CD4-positive, alpha-beta T cell treated with Interleukin-4 for 1 hour (primary cell): ENCODE measurements at regions not wholly inside any gene's neighbourhood (a gene's known extent, or its start where the extent isn't known, plus 50 kb on each side); places are given as distances from the start of the nearest gene placed in this dataset.

Source experiments
- DNase-seq, 2 donors: peaks; one replicate each; pipeline ENCODE4 v3.0.0-alpha.2; 2020 to 2022

GRCh38 chr7:17523813-17524739 is 225.6 kb downstream of the AHR start:
- DNase-seq = no peak

- DNase-seq = no peak
Measured at GRCh38 chr7:17524746-17525145, 226.3 kb downstream of the AHR start.

GRCh38 chr7:17526621-17527020 is 228.2 kb downstream of the AHR start:
- DNase-seq = no peak

- DNase-seq = no peak
Measured at GRCh38 chr7:17528636-17529035, 230.2 kb downstream of the AHR start.

DNA sequence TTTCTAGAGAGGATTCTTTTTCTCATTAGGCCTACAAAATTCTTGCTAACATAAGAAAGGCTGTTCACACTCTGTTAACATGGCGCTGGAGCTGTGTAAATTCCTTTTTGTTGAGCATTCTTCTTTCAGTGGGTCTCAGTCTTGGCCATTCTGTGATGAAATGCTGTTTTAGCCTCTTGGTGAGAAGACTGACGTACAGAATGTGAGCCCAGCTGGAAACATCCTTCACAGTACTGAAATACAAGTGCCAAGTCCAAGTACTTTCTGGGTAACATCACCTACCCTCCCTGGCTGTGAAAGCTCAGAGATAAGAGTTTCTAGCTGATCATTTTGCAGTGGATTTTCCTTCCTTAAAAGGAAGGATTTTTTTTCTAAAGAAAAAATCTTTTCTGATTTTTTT is 231.8 kb downstream of the AHR start:
- no peak for DNase-seq

DNA sequence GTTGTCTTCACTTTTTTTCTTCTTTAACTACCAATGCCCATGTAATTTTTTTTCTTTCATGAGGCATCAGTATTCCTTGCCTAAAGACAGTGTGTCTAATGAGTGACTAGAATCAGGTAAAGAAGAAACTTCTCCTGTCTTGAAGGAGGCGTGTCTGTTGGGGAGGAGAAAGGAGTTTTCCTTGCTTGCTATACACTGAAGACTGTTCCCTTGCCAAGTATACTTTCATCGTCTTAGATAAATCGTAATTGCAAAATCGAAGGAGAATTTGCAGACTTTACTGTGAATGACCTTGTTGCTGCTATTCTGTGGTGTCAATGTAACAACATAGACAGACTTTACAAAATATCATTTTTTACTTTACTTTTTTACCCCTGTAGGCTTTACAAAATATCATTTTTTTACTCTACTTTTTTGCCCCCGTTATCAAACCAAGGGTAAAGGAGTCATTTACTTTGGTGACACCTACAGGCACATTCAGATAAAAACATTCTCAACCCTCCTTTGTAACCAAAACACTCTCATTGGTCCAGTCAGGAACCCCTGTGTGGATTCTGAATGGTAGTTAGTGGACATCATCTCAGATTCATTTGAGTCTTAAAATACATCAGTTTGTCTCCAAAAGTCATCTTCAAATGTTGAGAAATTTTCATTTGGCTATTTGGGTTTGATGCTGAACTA is 232.4 kb downstream of the AHR start:
- DNase-seq = peak in 1 of 2 donors; percentile 14

GRCh38 chr7:17532861-17533404 is 234.5 kb downstream of the AHR start:
- DNase-seq = no peak

GRCh38 chr7:17534348-17534747 is 235.9 kb downstream of the AHR start:
- no peak for DNase-seq

DNA sequence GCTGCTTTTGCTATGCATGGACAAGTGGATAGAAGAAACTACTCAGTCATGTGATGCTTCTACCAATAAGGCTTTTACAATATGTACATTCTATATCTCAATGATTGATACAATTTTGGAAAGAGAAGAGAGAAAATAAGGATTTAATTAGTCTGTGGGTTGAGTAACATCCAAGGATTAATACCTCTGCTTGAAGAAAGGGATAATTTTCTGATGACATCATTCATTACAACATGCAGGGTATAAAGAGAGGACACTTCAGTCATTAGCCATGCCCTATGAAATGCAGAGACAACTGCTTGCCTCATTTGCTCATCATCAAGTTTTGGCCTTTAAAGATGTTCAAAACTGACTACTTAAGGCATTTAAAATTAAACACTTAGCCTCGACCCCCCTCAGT is 237.3 kb downstream of the AHR start:
- no peak for DNase-seq

DNA sequence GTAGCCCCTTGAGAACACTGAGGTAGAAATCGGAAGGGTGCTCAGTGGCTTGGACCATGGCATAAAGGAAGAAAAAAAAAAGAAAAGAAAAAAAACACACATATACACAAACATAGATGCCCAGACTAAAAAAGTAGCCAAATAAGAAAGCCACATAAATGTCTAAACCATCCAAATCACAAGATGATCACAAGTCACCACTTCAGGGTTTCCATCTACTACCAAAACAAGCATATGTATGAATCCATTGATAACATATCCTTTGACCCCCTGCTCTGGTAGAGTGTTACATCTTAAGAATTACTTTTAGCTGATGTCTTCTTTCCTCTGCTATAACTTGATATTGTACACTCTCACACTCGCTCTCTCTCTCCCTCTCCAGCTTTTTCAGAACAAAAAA is 245.9 kb downstream of the AHR start:
- DNase-seq = no peak

- no peak for DNase-seq
Measured at GRCh38 chr7:17545348-17545747, 246.9 kb downstream of the AHR start.

GRCh38 chr7:17546189-17546588 is 247.7 kb downstream of the AHR start:
- DNase-seq = no peak

GRCh38 chr7:17546592-17546991 is 248.1 kb downstream of the AHR start:
- DNase-seq = no peak

DNA sequence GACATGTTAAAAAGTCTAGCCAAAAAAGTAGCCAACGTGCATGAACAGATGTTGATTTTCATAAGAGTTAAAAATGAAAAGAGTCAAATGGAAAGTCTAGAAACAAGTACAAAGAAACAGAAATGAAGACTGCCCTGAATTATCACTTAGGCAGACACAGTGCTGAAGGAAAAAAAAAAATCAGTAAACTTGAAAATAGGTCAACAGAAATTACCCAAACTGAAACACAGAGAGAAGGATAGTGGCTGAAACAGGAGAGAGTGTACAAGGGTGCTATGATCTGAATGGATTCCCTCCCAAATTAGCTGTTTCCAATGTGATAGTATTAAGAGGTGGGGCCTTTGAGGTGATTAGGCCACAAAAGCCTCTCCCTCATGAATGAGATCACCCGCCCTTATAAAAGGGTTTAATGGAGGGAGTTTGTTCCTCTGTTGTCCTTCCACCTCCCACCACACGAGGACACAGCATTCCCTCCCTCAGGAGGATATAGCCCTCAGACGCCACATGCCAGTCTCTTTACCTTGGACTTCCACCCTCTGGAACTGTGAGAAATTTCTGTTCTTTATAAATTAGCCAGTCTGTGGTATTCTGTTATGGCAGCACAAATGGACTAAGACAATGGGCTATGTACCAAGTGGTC is 249.7 kb downstream of the AHR start:
- DNase-seq = no peak

- DNase-seq = no peak
Measured at GRCh38 chr7:17549406-17549805, 251.0 kb downstream of the AHR start.

GRCh38 chr7:17552373-17552772 is 253.9 kb downstream of the AHR start:
- DNase-seq = no peak

- no peak for DNase-seq
Measured at GRCh38 chr7:17552952-17553351, 254.5 kb downstream of the AHR start.

- DNase-seq = no peak
Measured at GRCh38 chr7:17554341-17555015, 256.0 kb downstream of the AHR start.

- no peak for DNase-seq
Measured at GRCh38 chr7:17556247-17556956, 257.9 kb downstream of the AHR start.

- DNase-seq = no peak
Measured at GRCh38 chr7:17557251-17557671, 258.8 kb downstream of the AHR start.

GRCh38 chr7:17558135-17558534 is 259.7 kb downstream of the AHR start:
- DNase-seq = no peak
